Liver (tissue), 8 donors: ENCODE measurements at regions not wholly inside any gene's neighbourhood (a gene's known extent, or its start where the extent isn't known, plus 50 kb on each side); places are given as distances from the start of the nearest gene placed in this dataset.

Source experiments
- DNase-seq: peaks from one replicate; pipeline ENCODE4 v3.0.0-alpha.2; 2017; ENCODE audit warnings: low spot score
- H3K27ac ChIP-seq, 2 donors: one replicate each; pipeline ENCODE4 v1.7.0; 2013; ENCODE audit warnings: inconsistent platforms in 2 of 2, low read length in 2 of 2, control low read depth in 1 of 2, low read depth in 1 of 2, mild to moderate bottlenecking in 1 of 2
- H3K27me3 ChIP-seq, 4 donors: one replicate each; pipeline versions ENCODE4 v1.6.1 to v1.7.0; 2013; ENCODE audit warnings: low read length in 3 of 4, inconsistent platforms in 1 of 4, mild to moderate bottlenecking in 1 of 4, moderate library complexity in 1 of 4; ENCODE audit not compliant: control insufficient read depth in 4 of 4, insufficient read depth in 4 of 4
- H3K36me3 ChIP-seq, 4 donors: one replicate each; pipeline versions ENCODE4 v1.6.1 to v1.7.0; 2013; ENCODE audit warnings: low read length in 3 of 4, mild to moderate bottlenecking in 3 of 4, low read depth in 1 of 4, moderate library complexity in 1 of 4; ENCODE audit not compliant: control insufficient read depth in 4 of 4, insufficient read depth in 3 of 4
- H3K4me1 ChIP-seq, 4 donors: one replicate each; pipeline versions ENCODE4 v1.6.1 to v1.7.0; 2013; ENCODE audit warnings: low read length in 3 of 4, mild to moderate bottlenecking in 3 of 4, moderate library complexity in 1 of 4; ENCODE audit not compliant: control insufficient read depth in 4 of 4, insufficient read depth in 4 of 4
- H3K4me3 ChIP-seq, 3 donors: one replicate each; pipeline versions ENCODE4 v1.6.1 to v1.7.0; 2013; ENCODE audit warnings: low read length in 3 of 3, control low read depth in 1 of 3, low read depth in 1 of 3, mild to moderate bottlenecking in 1 of 3
- H3K9ac ChIP-seq, 2 donors: one replicate each; pipeline ENCODE4 v1.7.0; 2013; ENCODE audit warnings: low read length in 2 of 2, mild to moderate bottlenecking in 2 of 2, moderate library complexity in 2 of 2, control low read depth in 1 of 2, low read depth in 1 of 2
- H3K9me3 ChIP-seq, 4 donors: one replicate each; pipeline versions ENCODE4 v1.6.1 to v1.7.0; 2013; ENCODE audit warnings: low read length in 3 of 4; ENCODE audit not compliant: control insufficient read depth in 4 of 4
- ATF3 ChIP-seq: IDR thresholded peaks from 2 replicates; pipeline ENCODE4 v1.6.1; 2016; ENCODE audit warnings: antibody characterized with exemption
- CTCF ChIP-seq: fragments of 150-350 bp; IDR thresholded peaks from 2 replicates; pipeline ENCODE4 v1.5.1; 2017; ENCODE audit warnings: improper control_type of control experiment, low read depth, low read length; ENCODE audit not compliant: missing input control
- EGR1 ChIP-seq, 2 donors: IDR thresholded peaks; 2 replicates each; pipeline ENCODE4 v1.6.1; 2016 to 2018; ENCODE audit warnings: antibody characterized with exemption in 2 of 2, low read depth in 2 of 2
- FOXA1 ChIP-seq: IDR thresholded peaks from 2 replicates; pipeline ENCODE4 v1.6.1; 2016; ENCODE audit warnings: antibody characterized with exemption
- FOXA2 ChIP-seq: IDR thresholded peaks from 2 replicates; pipeline ENCODE4 v1.6.1; 2016; ENCODE audit warnings: antibody characterized with exemption
- GABPA ChIP-seq, 2 donors: IDR thresholded peaks in 1 of 2; conservative IDR thresholded peaks in 1 of 2; 2 replicates each; pipeline ENCODE4 v1.6.1; 2016; ENCODE audit warnings: antibody characterized with exemption in 2 of 2, mild to moderate bottlenecking in 1 of 2, moderate library complexity in 1 of 2
- HNF4A ChIP-seq, 2 donors: conservative IDR thresholded peaks; 2 replicates each; pipeline ENCODE4 v1.6.1; 2016; ENCODE audit warnings: antibody characterized with exemption in 2 of 2, mild to moderate bottlenecking in 2 of 2
- HNF4G ChIP-seq: IDR thresholded peaks from 2 replicates; pipeline ENCODE4 v1.6.1; 2016; ENCODE audit warnings: antibody characterized with exemption
- JUND ChIP-seq, 2 donors: IDR thresholded peaks; 2 replicates each; pipeline ENCODE4 v1.6.1; 2016; ENCODE audit warnings: antibody characterized with exemption in 2 of 2
- MAX ChIP-seq: IDR thresholded peaks from 2 replicates; pipeline ENCODE4 v1.6.1; 2016; ENCODE audit warnings: antibody characterized with exemption
- NR2F2 ChIP-seq: IDR thresholded peaks from 2 replicates; pipeline ENCODE4 v1.6.1; 2016; ENCODE audit warnings: antibody characterized with exemption
- RAD21 ChIP-seq, 2 donors: IDR thresholded peaks; 2 replicates each; pipeline ENCODE4 v1.6.1; 2016; ENCODE audit warnings: antibody characterized with exemption in 2 of 2, mild to moderate bottlenecking in 2 of 2
- REST ChIP-seq: IDR thresholded peaks from 2 replicates; pipeline ENCODE4 v1.6.1; 2016; ENCODE audit warnings: antibody characterized with exemption, mild to moderate bottlenecking
- RXRA ChIP-seq, 2 donors: IDR thresholded peaks; 2 replicates each; pipeline ENCODE4 v1.6.1; 2017 to 2018; ENCODE audit warnings: antibody characterized with exemption in 2 of 2, mild to moderate bottlenecking in 1 of 2
- SP1 ChIP-seq: IDR thresholded peaks from 2 replicates; pipeline ENCODE4 v1.6.1; 2018; ENCODE audit warnings: antibody characterized with exemption, mild to moderate bottlenecking
- TAF1 ChIP-seq: conservative IDR thresholded peaks from 2 replicates; pipeline ENCODE4 v1.6.1; 2016; ENCODE audit warnings: antibody characterized with exemption, mild to moderate bottlenecking
- YY1 ChIP-seq: IDR thresholded peaks from 2 replicates; pipeline ENCODE4 v1.6.1; 2016; ENCODE audit warnings: antibody characterized with exemption, mild to moderate bottlenecking
- ZBTB33 ChIP-seq: IDR thresholded peaks from 2 replicates; pipeline ENCODE4 v1.6.1; 2016; ENCODE audit warnings: antibody characterized with exemption
- WGBS: extraction: QIAGEN DNeasy Blood & Tissue Kit; methylation state at CpG from one replicate; pipeline ENCODE4 v1.1.7; 2013; 5-methylcytosine and 5-hydroxymethylcytosine counted together
- donor health status: healthy.
- donor health status: healthy.
- donor health status: healthy.
- donor health status: healthy.
- donor health status: healthy.

- DNase-seq, result no peak
- Histone ChIP-seq H3K4me1 (peaks cover 3 to 12% (median 4%) of the 10 kb centered on the region in 4 donors), H3K27ac (no peak overlapping the region), H3K36me3 (no peaks in the 10 kb centered on the region), H3K9ac (no peak overlapping the region), H3K27me3 (no peaks in the 10 kb centered on the region), H3K4me3 (no peak overlapping the region), H3K9me3 (peaks cover 0 to 2% (median under 1%) of the 10 kb centered on the region in 4 donors)
- WGBS, result 96% methylated on average over 4 of the region's 4 CpGs
- TF ChIP-seq CTCF (no peak), REST (no peak), JUND (IDR thresholded peaks at IDR 0.05) (no peak), ATF3 (no peak), HNF4A (conservative IDR thresholded peaks at IDR 0.05) (no peak), GABPA (IDR thresholded peaks at IDR 0.05 in 1 of 2, conservative IDR thresholded peaks at IDR 0.05 in 1 of 2) (no peak), RXRA (IDR thresholded peaks at IDR 0.05) (no peak), NR2F2 (no peak), MAX (no peak), FOXA1 (no peak), HNF4G (no peak), TAF1 (no peak), RAD21 (IDR thresholded peaks at IDR 0.05) (no peak), ZBTB33 (no peak), SP1 (no peak), FOXA2 (no peak), YY1 (no peak), EGR1 (IDR thresholded peaks at IDR 0.05; ENCODE audit: low read depth in 2 of 2) (no peak)
Measured at GRCh38 chr5:74519679-74520078, 120.8 kb downstream of the ENC1 start.
